ENCODE measurements at regions not wholly inside any gene's neighbourhood (a gene's known extent, or its start where the extent isn't known, plus 50 kb on each side); places are given as distances from the start of the nearest gene placed in this dataset.

DNA sequence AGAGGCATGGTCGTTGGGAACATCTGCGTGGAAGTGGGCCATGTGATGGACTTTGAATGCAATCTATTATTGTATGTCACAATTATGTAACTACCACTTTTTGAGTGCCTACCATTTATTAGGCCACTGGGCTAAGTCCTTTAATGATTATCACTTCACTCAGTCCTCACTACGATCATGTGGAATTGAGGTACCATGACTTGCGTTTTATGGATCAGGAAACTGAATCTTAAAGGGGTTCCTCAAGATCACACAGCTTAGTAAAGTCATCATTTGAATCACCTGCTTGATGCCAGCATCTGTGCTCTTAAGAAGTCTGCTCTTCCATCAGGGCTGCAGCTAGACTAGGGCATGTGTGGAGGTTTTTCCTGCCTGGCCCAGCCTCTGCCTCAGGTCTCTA is 136.7 kb downstream of the DAD1 start (continued):
- TF ChIP-seq RXRA (IDR thresholded peaks at IDR 0.05), result no peak
- no peak for TF ChIP-seq REST (IDR thresholded peaks at IDR 0.05)

DNA sequence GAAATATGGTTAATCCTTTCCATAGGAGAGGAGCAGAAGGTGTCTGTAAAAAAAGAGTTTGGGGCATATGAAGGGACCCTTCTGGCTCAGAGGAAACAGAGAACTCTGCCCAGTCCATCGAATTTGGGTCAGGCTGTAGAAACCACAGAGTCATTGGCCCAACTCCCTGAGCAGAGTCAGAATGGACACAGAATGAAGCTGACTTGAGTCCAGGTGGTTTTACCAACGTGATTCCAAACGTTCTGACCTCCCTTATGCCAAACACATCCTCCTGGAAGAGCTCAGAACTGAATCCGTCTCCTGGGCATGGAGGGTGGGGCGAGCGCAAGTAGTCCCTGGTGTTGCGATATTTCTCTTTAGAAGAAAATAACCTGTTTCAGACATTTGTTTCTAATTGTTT is 138.8 kb downstream of the DAD1 start:
- Histone ChIP-seq H3K4me1 (ENCODE audit: control insufficient read depth in 4 of 4, insufficient read depth in 4 of 4, low read length in 3 of 4) (no peaks in the 10 kb centered on the region), H3K9ac (ENCODE audit: low read depth in 1 of 2, low read length in 2 of 2) (no peak overlapping the region), H3K27ac (ENCODE audit: low read depth in 1 of 2, low read length in 2 of 2) (no peak overlapping the region), H3K4me3 (ENCODE audit: low read depth in 1 of 3, low read length in 3 of 3) (no peak overlapping the region), H3K36me3 (ENCODE audit: control insufficient read depth in 4 of 4, insufficient read depth in 3 of 4, low read depth in 1 of 4, low read length in 3 of 4) (no peaks in the 10 kb centered on the region), H3K27me3 (ENCODE audit: control insufficient read depth in 4 of 4, insufficient read depth in 4 of 4, low read length in 3 of 4) (peaks cover 0 to 6% (median 2%) of the 10 kb centered on the region in 4 donors), H3K9me3 (ENCODE audit: control insufficient read depth in 4 of 4, low read length in 3 of 4) (no peaks in the 10 kb centered on the region)
- TF ChIP-seq FOXA2 (IDR thresholded peaks at IDR 0.05), result no peak
- no peak for TF ChIP-seq NR2F2 (IDR thresholded peaks at IDR 0.05)
- WGBS, result 71% methylated on average over 7 of the region's 7 CpGs
- DNase-seq (ENCODE audit: low spot score), result no peak

- DNase-seq (ENCODE audit: low spot score), result no peak
- no peaks in the 10 kb centered on the region for H3K9me3 ChIP-seq (ENCODE audit: control insufficient read depth in 4 of 4, low read length in 3 of 4)
- H3K27me3 ChIP-seq (ENCODE audit: control insufficient read depth in 4 of 4, insufficient read depth in 4 of 4, low read length in 3 of 4), result peaks cover 0 to 6% (median 2%) of the 10 kb centered on the region in 4 donors
- WGBS, result 89% methylated on average over 2 of the region's 2 CpGs
- H3K9ac ChIP-seq (ENCODE audit: low read depth in 1 of 2, low read length in 2 of 2), result no peak overlapping the region
- no peaks in the 10 kb centered on the region for H3K4me1 ChIP-seq (ENCODE audit: control insufficient read depth in 4 of 4, insufficient read depth in 4 of 4, low read length in 3 of 4)
- TF ChIP-seq NR2F2 (IDR thresholded peaks at IDR 0.05) (no peak), CTCF (IDR thresholded peaks at IDR 0.05; ENCODE audit: low read depth, low read length, missing input control) (no peak), RXRA (IDR thresholded peaks at IDR 0.05) (no peak), TAF1 (conservative IDR thresholded peaks at IDR 0.05) (no peak)
- TF ChIP-seq, protein P1, sequence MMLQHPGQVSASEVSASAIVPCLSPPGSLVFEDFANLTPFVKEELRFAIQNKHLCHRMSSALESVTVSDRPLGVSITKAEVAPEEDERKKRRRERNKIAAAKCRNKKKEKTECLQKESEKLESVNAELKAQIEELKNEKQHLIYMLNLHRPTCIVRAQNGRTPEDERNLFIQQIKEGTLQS (IDR thresholded peaks at IDR 0.05), result no peak
- H3K4me3 ChIP-seq (ENCODE audit: low read depth in 1 of 3, low read length in 3 of 3), result no peak overlapping the region
- no peak overlapping the region for H3K27ac ChIP-seq (ENCODE audit: low read depth in 1 of 2, low read length in 2 of 2)
- no peaks in the 10 kb centered on the region for H3K36me3 ChIP-seq (ENCODE audit: control insufficient read depth in 4 of 4, insufficient read depth in 3 of 4, low read depth in 1 of 4, low read length in 3 of 4)
These were observed 139.5 kb downstream of the DAD1 start for GRCh38 chr14:22449600-22449905.

DNA sequence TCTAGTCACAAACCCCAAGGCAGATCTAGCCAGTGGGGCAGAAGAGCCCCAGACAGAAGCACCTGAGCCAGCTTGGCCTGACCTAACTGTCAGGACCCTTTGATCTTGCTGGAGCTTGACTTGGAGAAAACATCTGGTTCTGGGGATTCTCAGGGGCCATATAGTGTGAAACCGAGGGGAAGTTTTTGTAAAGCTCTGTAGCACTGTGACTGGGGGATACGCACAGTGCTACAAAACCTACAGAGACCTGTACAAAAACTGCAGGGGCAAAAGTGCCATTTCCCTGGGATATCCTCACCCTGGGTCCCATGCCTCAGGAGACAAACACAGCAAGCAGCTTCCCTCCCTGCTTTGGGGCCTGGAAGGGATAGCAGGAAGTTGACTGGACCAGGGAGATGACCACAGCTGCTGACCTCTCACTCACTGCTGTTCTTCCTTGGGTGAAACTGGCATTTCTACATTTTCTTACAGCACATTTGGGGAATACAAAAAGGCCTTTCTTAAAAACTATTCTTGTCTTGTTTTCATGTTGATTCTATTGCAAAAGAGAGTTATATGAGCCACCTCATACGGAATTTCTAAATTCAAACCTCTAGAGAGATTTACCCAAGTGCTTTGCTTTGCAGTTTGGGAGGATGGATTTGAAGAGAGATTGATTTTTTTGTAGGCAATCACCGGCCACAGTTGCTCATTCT is 140.0 kb downstream of the DAD1 start:
- Histone ChIP-seq H3K4me1 (ENCODE audit: control insufficient read depth in 4 of 4, insufficient read depth in 4 of 4, low read length in 3 of 4) (no peaks in the 10 kb centered on the region), H3K27me3 (ENCODE audit: control insufficient read depth in 4 of 4, insufficient read depth in 4 of 4, low read length in 3 of 4) (peaks cover 0 to 6% (median 2%) of the 10 kb centered on the region in 4 donors), H3K9me3 (ENCODE audit: control insufficient read depth in 4 of 4, low read length in 3 of 4) (no peaks in the 10 kb centered on the region), H3K27ac (ENCODE audit: low read depth in 1 of 2, low read length in 2 of 2) (no peak overlapping the region), H3K4me3 (ENCODE audit: low read depth in 1 of 3, low read length in 3 of 3) (no peak overlapping the region), H3K9ac (ENCODE audit: low read depth in 1 of 2, low read length in 2 of 2) (no peak overlapping the region), H3K36me3 (ENCODE audit: control insufficient read depth in 4 of 4, insufficient read depth in 3 of 4, low read depth in 1 of 4, low read length in 3 of 4) (no peaks in the 10 kb centered on the region)
- 77% methylated on average over 4 of the region's 4 CpGs for WGBS
- no peak for DNase-seq (ENCODE audit: low spot score)
- TF ChIP-seq FOXA1 (IDR thresholded peaks at IDR 0.05), result no peak
- no peak for TF ChIP-seq REST (IDR thresholded peaks at IDR 0.05)
- TF ChIP-seq NR2F2 (IDR thresholded peaks at IDR 0.05), result no peak
- TF ChIP-seq, protein P1 (IDR thresholded peaks at IDR 0.05), result no peak
- TF ChIP-seq RXRA (IDR thresholded peaks at IDR 0.05), result no peak
- TF ChIP-seq, protein P2, sequence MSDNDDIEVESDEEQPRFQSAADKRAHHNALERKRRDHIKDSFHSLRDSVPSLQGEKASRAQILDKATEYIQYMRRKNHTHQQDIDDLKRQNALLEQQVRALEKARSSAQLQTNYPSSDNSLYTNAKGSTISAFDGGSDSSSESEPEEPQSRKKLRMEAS (IDR thresholded peaks at IDR 0.05), result no peak
- no peak for TF ChIP-seq GABPA (IDR thresholded peaks at IDR 0.05 in 1 of 2, conservative IDR thresholded peaks at IDR 0.05 in 1 of 2)
- TF ChIP-seq SP1 (IDR thresholded peaks at IDR 0.05), result no peak
- TF ChIP-seq ZBTB33 (IDR thresholded peaks at IDR 0.05), result no peak

All from liver (tissue), 8 donors.